ENCODE measurements at regions not wholly inside any gene's neighbourhood (a gene's known extent, or its start where the extent isn't known, plus 50 kb on each side); places are given as distances from the start of the nearest gene placed in this dataset.

- Histone ChIP-seq H3K9ac (replicated peaks in 1 of 4; ENCODE audit: extremely low read depth in 1 of 4, low read depth in 3 of 4, low read length in 3 of 4) (no peak overlapping the region), H3K79me2 (ENCODE audit: control insufficient read depth in 1 of 2, insufficient read depth in 2 of 2, low read length in 2 of 2) (no peaks in the 10 kb centered on the region), H3K36me3 (ENCODE audit: control insufficient read depth in 2 of 4, insufficient read depth in 4 of 4, low read length in 3 of 4) (no peaks in the 10 kb centered on the region), H3K14ac (ENCODE audit: insufficient read length) (no peak overlapping the region), H4K20me1 (replicated peaks in 1 of 2; ENCODE audit: control insufficient read depth in 1 of 2, insufficient read depth in 2 of 2, low read length in 2 of 2) (no peaks in the 10 kb centered on the region), H2BK12ac (ENCODE audit: low read depth, low read length) (no peak overlapping the region), H2BK5ac (ENCODE audit: low read depth, low read length) (no peak overlapping the region), H4K5ac (ENCODE audit: insufficient read length, low read depth, low read length) (no peak overlapping the region), H3K27me3 (replicated peaks in 1 of 4; ENCODE audit: control insufficient read depth in 3 of 4, extremely low read depth in 1 of 4, insufficient read depth in 3 of 4, low read length in 3 of 4) (no peaks in the 10 kb centered on the region), H4K8ac (ENCODE audit: extremely low read depth, insufficient read depth, low read length) (no peak overlapping the region), H3K4ac (replicated peaks; ENCODE audit: insufficient read length, low read depth, low read length) (no peak overlapping the region), H2AFZ (ENCODE audit: low read length) (no peak overlapping the region), H3K56ac (replicated peaks; ENCODE audit: insufficient read length, low read depth, low read length) (no peak overlapping the region), H3K27ac (ENCODE audit: low read depth, low read length) (no peak overlapping the region), H2BK120ac (replicated peaks; ENCODE audit: low read depth, low read length) (no peak overlapping the region), H3K23ac (ENCODE audit: insufficient read length) (no peak overlapping the region), H4K91ac (replicated peaks; ENCODE audit: insufficient read length, low read length) (no peak overlapping the region), H2BK20ac (ENCODE audit: low read length) (no peak overlapping the region), H3K9me3 (ENCODE audit: insufficient read depth in 2 of 2, low read depth in 1 of 2, low read length in 1 of 2) (no peaks in the 10 kb centered on the region), H3K4me3 (ENCODE audit: extremely low read depth in 1 of 4, insufficient read depth in 2 of 4, low read depth in 3 of 4, low read length in 4 of 4) (no peak overlapping the region), H3K23me2 (ENCODE audit: low read depth, low read length) (no peaks in the 10 kb centered on the region), H2BK15ac (ENCODE audit: low read length) (no peak overlapping the region), H3K4me1 (replicated peaks in 1 of 4; ENCODE audit: control insufficient read depth in 3 of 4, insufficient read depth in 4 of 4, low read length in 3 of 4) (peaks cover 0 to 2% (median 0%) of the 10 kb centered on the region in 4 experiments; a peak in 3 of 7 replicates), H3K18ac (ENCODE audit: extremely low read depth, low read length) (no peak overlapping the region), H3K4me2 (ENCODE audit: insufficient read depth in 1 of 2, low read depth in 2 of 2, low read length in 2 of 2) (no peak overlapping the region), H2AK5ac (ENCODE audit: low read depth, low read length) (no peak overlapping the region), H3K79me1 (ENCODE audit: low read depth, low read length) (no peaks in the 10 kb centered on the region)
- WGBS, 2 experiments (ENCODE audit: extremely low coverage in 1 of 2, insufficient coverage in 1 of 2, insufficient read length in 1 of 2, insufficient replicate concordance in 2 of 2, low coverage in 1 of 2, low lambda C conversion rate in 2 of 2, missing lambda C conversion rate in 1 of 2), result 77% methylated on average over 2 of the region's 2 CpGs; no CpG with 5 or more reads in 1 of the 2 experiments
- CTCF ChIA-PET (ENCODE audit: partially characterized antibody), result interaction anchor here (0.6 to 3.0 kb wide), 29 partner anchors 8 to 464 kb away, joined by 3 to 11 read pairs (median 4); no protein-coding TSS in a partner anchor
- DNase-seq (ENCODE audit: low read depth in 1 of 2, low spot score in 2 of 2), result no peak
- POLR2A ChIA-PET (ENCODE audit: partially characterized antibody), result no interaction called here
- FAIRE-seq, result no peak
- TF ChIP-seq POLR2AphosphoS5 (IDR thresholded peaks at IDR 0.05; ENCODE audit: low read depth, low read length) (no peak), NANOG (IDR thresholded peaks at IDR 0.05; ENCODE audit: insufficient read depth, low read depth, low read length, poor library complexity, severe bottlenecking) (no peak)
Observed at GRCh38 chr20:12837646-12838045, 171.1 kb upstream of the SPTLC3 start.

Measured in H1 (cell line).